Mesenchymal stem cell (in vitro differentiated cells and primary cell): ENCODE measurements at regions not wholly inside any gene's neighbourhood (a gene's known extent, or its start where the extent isn't known, plus 50 kb on each side); places are given as distances from the start of the nearest gene placed in this dataset.

Experiments used
- DNase-seq: peaks from one replicate; pipeline ENCODE4 v3.0.0-alpha.2; 2013
- H2AFZ ChIP-seq: one replicate; pipeline ENCODE4 v1.6.1; 2013; ENCODE audit warnings: low read depth, mild to moderate bottlenecking, control low read depth, inconsistent platforms, low read length, moderate library complexity
- H2AK5ac ChIP-seq: 2 replicates; pipeline ENCODE4 v1.6.1; 2013; ENCODE audit warnings: low read length, moderate library complexity, mild to moderate bottlenecking, inconsistent platforms; ENCODE audit not compliant: severe bottlenecking
- H2BK120ac ChIP-seq: one replicate; pipeline ENCODE4 v1.6.1; 2013; ENCODE audit warnings: low read depth, mild to moderate bottlenecking, inconsistent platforms, low read length, moderate library complexity
- H2BK12ac ChIP-seq, 2 experiments: one replicate each; pipeline ENCODE4 v1.6.1; 2013; ENCODE audit warnings: inconsistent platforms in 2 of 2, low read length in 2 of 2, mild to moderate bottlenecking in 2 of 2, moderate library complexity in 2 of 2, control low read depth in 1 of 2
- H2BK15ac ChIP-seq: one replicate; pipeline ENCODE4 v1.6.1; 2013; ENCODE audit warnings: mild to moderate bottlenecking, low read depth, inconsistent platforms; ENCODE audit not compliant: poor library complexity, severe bottlenecking
- H2BK5ac ChIP-seq: 2 replicates; pipeline ENCODE4 v1.6.1; 2013; ENCODE audit warnings: low read depth, mild to moderate bottlenecking, low read length, control low read depth, inconsistent platforms; ENCODE audit not compliant: poor library complexity, severe bottlenecking
- H3K14ac ChIP-seq, 2 experiments: one replicate each; pipeline ENCODE4 v1.6.1; 2013; ENCODE audit warnings: inconsistent platforms in 2 of 2, low read length in 2 of 2, control low read depth in 1 of 2, mild to moderate bottlenecking in 1 of 2, moderate library complexity in 1 of 2
- H3K18ac ChIP-seq, 2 experiments: one replicate each; pipeline ENCODE4 v1.6.1; 2013; ENCODE audit warnings: inconsistent platforms in 2 of 2, low read length in 2 of 2, control low read depth in 1 of 2, low read depth in 1 of 2, mild to moderate bottlenecking in 1 of 2
- H3K23ac ChIP-seq, 2 experiments: one replicate each; pipeline ENCODE4 v1.6.1; 2013; ENCODE audit warnings: inconsistent platforms in 2 of 2, low read length in 2 of 2, mild to moderate bottlenecking in 2 of 2, moderate library complexity in 2 of 2, control low read depth in 1 of 2
- H3K27ac ChIP-seq: 2 replicates; pipeline ENCODE4 v1.5.1; 2013; ENCODE audit warnings: mild to moderate bottlenecking, moderate library complexity, low read length, control low read depth, inconsistent platforms; ENCODE audit not compliant: poor library complexity, severe bottlenecking
- H3K27me3 ChIP-seq, 2 experiments: 2 replicates each; pipeline versions ENCODE4 v1.6.1 to v1.7.0; 2013; ENCODE audit warnings: low read length in 2 of 2, mild to moderate bottlenecking in 2 of 2, moderate library complexity in 2 of 2, control low read depth in 1 of 2, inconsistent platforms in 1 of 2; ENCODE audit not compliant: control insufficient read depth in 1 of 2, insufficient read depth in 1 of 2
- H3K36me3 ChIP-seq, 2 experiments: 2 replicates each; pipeline versions ENCODE4 v1.6.1 to v1.7.0; 2013; ENCODE audit warnings: low read length in 2 of 2, control low read depth in 1 of 2, inconsistent platforms in 1 of 2, low read depth in 1 of 2, mild to moderate bottlenecking in 1 of 2; ENCODE audit not compliant: insufficient read depth in 2 of 2, control insufficient read depth in 1 of 2
- H3K4ac ChIP-seq, 2 experiments: one replicate each; pipeline ENCODE4 v1.6.1; 2013; ENCODE audit warnings: inconsistent platforms in 2 of 2, low read length in 2 of 2, mild to moderate bottlenecking in 2 of 2, moderate library complexity in 2 of 2, control low read depth in 1 of 2, low read depth in 1 of 2
- H3K4me1 ChIP-seq: 2 replicates; pipeline ENCODE4 v1.6.1; 2013; ENCODE audit warnings: low read depth, low read length, control low read depth; ENCODE audit not compliant: control insufficient read depth, insufficient read depth
- H3K4me2 ChIP-seq: 2 replicates; pipeline ENCODE4 v1.6.1; 2013; ENCODE audit warnings: low read length, mild to moderate bottlenecking, inconsistent platforms; ENCODE audit not compliant: poor library complexity, severe bottlenecking
- H3K4me3 ChIP-seq, 2 experiments: 2 replicates each; pipeline versions ENCODE4 v1.5.1 to v1.7.0; 2013; ENCODE audit warnings: low read length in 2 of 2, mild to moderate bottlenecking in 2 of 2, control low read depth in 1 of 2, low read depth in 1 of 2; ENCODE audit not compliant: insufficient read depth in 1 of 2
- H3K79me1 ChIP-seq: replicated peaks from 2 replicates; pipeline ENCODE4 v1.6.1; 2013; ENCODE audit warnings: mild to moderate bottlenecking, control low read depth, low read length, inconsistent platforms; ENCODE audit not compliant: poor library complexity, severe bottlenecking
- H3K9ac ChIP-seq: 2 replicates; pipeline ENCODE4 v1.7.0; 2013; ENCODE audit warnings: mild to moderate bottlenecking, low read length, moderate library complexity
- H3K9me3 ChIP-seq: 2 replicates; pipeline ENCODE4 v1.7.0; 2013; ENCODE audit warnings: mild to moderate bottlenecking, low read length; ENCODE audit not compliant: control insufficient read depth
- H4K8ac ChIP-seq: one replicate; pipeline ENCODE4 v1.6.1; 2013; ENCODE audit warnings: inconsistent platforms, mild to moderate bottlenecking, low read length, moderate library complexity
- H4K91ac ChIP-seq: one replicate; pipeline ENCODE4 v1.6.1; 2013; ENCODE audit warnings: mild to moderate bottlenecking, low read length, inconsistent platforms
- WGBS: methylation state at CpG from one replicate; pipeline ENCODE4 v1.1.7; 2013; ENCODE audit warnings: mixed read lengths; 5-methylcytosine and 5-hydroxymethylcytosine counted together

- H3K4me2 ChIP-seq, result no peak overlapping the region
- H3K36me3 ChIP-seq, result no peaks in the 10 kb centered on the region
- no peak overlapping the region for H3K23ac ChIP-seq
- DNase-seq, result no peak
- no peak overlapping the region for H3K27ac ChIP-seq
- H3K9ac ChIP-seq, result no peak overlapping the region
- H2BK15ac ChIP-seq, result no peak overlapping the region
- H3K14ac ChIP-seq, result no peak overlapping the region
- no peak overlapping the region for H3K18ac ChIP-seq
- no peak overlapping the region for H3K4me3 ChIP-seq
- no peaks in the 10 kb centered on the region for H3K27me3 ChIP-seq
- H2AK5ac ChIP-seq, result no peak overlapping the region
- no peak overlapping the region for H3K4ac ChIP-seq
- H3K9me3 ChIP-seq, result no peaks in the 10 kb centered on the region
- WGBS, result 60% methylated on average over 1 of the region's 3 CpGs
- H3K4me1 ChIP-seq, result no peaks in the 10 kb centered on the region
- H4K8ac ChIP-seq, result no peak overlapping the region
- no peak overlapping the region for H2BK120ac ChIP-seq
- no peak overlapping the region for H2AFZ ChIP-seq
- no peaks in the 10 kb centered on the region for H3K79me1 ChIP-seq
- no peak overlapping the region for H2BK5ac ChIP-seq
- no peak overlapping the region for H2BK12ac ChIP-seq
- no peak overlapping the region for H4K91ac ChIP-seq
Measured at GRCh38 chr9:1473956-1474634, 423.9 kb downstream of the DMRT2 start.

- H2AFZ ChIP-seq, result no peak overlapping the region
- no peak overlapping the region for H4K8ac ChIP-seq
- H3K4ac ChIP-seq, result no peak overlapping the region
- H3K9me3 ChIP-seq, result peaks cover 1% of the 10 kb centered on the region
- no peak overlapping the region for H3K4me3 ChIP-seq
- no peak overlapping the region for H2BK15ac ChIP-seq
- no peak overlapping the region for H2BK5ac ChIP-seq
- no peak overlapping the region for H2BK120ac ChIP-seq
- no peaks in the 10 kb centered on the region for H3K27me3 ChIP-seq
- no peaks in the 10 kb centered on the region for H3K79me1 ChIP-seq
- no CpG with 5 or more reads among the region's 1 CpG for WGBS
- no peak overlapping the region for H3K27ac ChIP-seq
- H3K14ac ChIP-seq, result no peak overlapping the region
- H2BK12ac ChIP-seq, result no peak overlapping the region
- H4K91ac ChIP-seq, result no peak overlapping the region
- no peak overlapping the region for H3K18ac ChIP-seq
- no peak overlapping the region for H3K9ac ChIP-seq
- no peaks in the 10 kb centered on the region for H3K36me3 ChIP-seq
- no peak overlapping the region for H3K23ac ChIP-seq
- H2AK5ac ChIP-seq, result no peak overlapping the region
- no peak for DNase-seq
- no peaks in the 10 kb centered on the region for H3K4me1 ChIP-seq
- H3K4me2 ChIP-seq, result no peak overlapping the region
Measured at GRCh38 chr9:1474671-1475070, 424.5 kb downstream of the DMRT2 start.

DNA sequence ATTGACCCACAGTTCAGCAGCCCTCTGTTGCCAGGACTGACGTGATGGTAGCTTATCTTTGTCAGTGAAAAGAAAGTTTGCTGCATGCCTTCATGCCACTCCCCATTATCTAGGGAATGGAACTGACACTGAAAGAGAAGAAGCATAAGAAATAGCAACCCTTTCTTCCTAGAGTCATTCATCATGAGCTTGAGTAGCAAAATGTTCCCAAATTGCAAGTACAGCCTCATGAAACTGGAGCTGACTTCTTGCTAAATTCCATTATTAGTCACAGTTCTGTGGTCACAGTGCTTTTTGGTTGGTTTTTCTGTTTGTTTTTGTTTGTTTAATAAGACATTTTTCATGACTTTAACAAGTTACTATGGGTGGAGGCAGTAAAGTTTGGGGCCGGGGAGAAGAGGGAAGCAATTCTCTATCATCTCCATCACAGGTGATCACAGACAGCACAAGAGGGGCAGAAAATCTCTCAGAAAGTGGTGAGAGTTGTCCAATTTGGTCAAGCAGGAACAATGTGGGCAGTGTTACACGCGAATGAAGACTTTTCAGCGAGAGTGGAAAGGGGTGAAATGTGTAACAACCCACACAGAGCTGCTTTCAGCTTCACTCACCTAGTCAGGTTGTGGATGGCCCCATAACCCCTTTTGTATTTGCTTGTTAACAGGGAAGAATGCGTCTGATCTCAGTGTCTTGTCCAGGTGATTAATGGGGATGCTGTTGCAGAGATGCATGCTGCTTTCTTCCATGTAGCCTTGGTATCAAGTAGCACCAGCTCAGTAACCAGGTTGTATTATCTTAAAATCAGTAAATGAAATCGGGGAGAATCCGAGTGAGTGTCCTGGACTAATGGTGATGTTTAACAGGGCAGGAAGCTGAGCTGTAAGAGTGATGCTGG lies 440.4 kb downstream of the DMRT2 start:
- no peak overlapping the region for H2BK12ac ChIP-seq
- H3K23ac ChIP-seq, result no peak overlapping the region
- no peaks in the 10 kb centered on the region for H3K9me3 ChIP-seq
- H3K18ac ChIP-seq, result no peak overlapping the region
- WGBS, result 31% methylated on average over 7 of the region's 8 CpGs
- H4K8ac ChIP-seq, result no peak overlapping the region
- H3K9ac ChIP-seq, result no peak overlapping the region
- H3K4me3 ChIP-seq, result no peak overlapping the region
- no peaks in the 10 kb centered on the region for H3K36me3 ChIP-seq
- no peak overlapping the region for H3K14ac ChIP-seq
- H3K27me3 ChIP-seq, result no peaks in the 10 kb centered on the region
- H2AK5ac ChIP-seq, result no peak overlapping the region
- no peak overlapping the region for H4K91ac ChIP-seq
- DNase-seq, result no peak
- H2BK5ac ChIP-seq, result no peak overlapping the region
- H3K4me1 ChIP-seq, result no peaks in the 10 kb centered on the region
- H2BK15ac ChIP-seq, result no peak overlapping the region
- H3K4me2 ChIP-seq, result no peak overlapping the region
- no peaks in the 10 kb centered on the region for H3K79me1 ChIP-seq
- no peak overlapping the region for H2BK120ac ChIP-seq
- no peak overlapping the region for H3K4ac ChIP-seq
- no peak overlapping the region for H3K27ac ChIP-seq
- H2AFZ ChIP-seq, result no peak overlapping the region

DNA sequence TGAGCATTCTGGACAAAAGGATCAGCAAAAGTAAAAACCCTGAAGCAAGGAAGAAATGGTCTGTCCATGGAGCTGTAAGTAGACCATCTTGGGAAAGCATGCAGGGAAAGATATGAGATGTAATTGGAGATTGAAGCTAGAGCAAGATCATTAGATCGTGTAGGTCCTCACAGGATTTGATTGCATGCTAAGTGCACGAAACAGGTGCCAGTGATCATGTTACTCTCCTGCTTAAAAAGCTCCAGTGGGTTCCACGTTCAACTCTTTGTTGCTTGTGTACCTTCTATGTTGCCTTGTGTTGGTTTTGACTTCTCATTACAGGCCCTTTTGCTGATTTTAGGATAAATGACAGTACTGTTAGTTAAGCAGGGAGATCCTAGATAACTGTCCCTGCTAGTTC lies 442.0 kb downstream of the DMRT2 start:
- Histone ChIP-seq H4K8ac (no peak overlapping the region), H3K23ac (no peak overlapping the region), H3K14ac (no peak overlapping the region), H3K9ac (no peak overlapping the region), H2BK5ac (no peak overlapping the region), H4K91ac (no peak overlapping the region), H3K4me1 (no peaks in the 10 kb centered on the region), H3K4ac (no peak overlapping the region), H3K27me3 (no peaks in the 10 kb centered on the region), H3K36me3 (no peaks in the 10 kb centered on the region), H2AFZ (no peak overlapping the region), H3K18ac (no peak overlapping the region), H2BK120ac (no peak overlapping the region), H2BK12ac (no peak overlapping the region), H3K27ac (no peak overlapping the region), H3K79me1 (no peaks in the 10 kb centered on the region), H3K4me3 (no peak overlapping the region), H2BK15ac (no peak overlapping the region), H3K4me2 (no peak overlapping the region), H2AK5ac (no peak overlapping the region), H3K9me3 (no peaks in the 10 kb centered on the region)
- DNase-seq, result no peak
- 20% methylated on average over 3 of the region's 3 CpGs for WGBS
